GM18502 (cell line): ENCODE measurements at regions not wholly inside any gene's neighbourhood (a gene's known extent, or its start where the extent isn't known, plus 50 kb on each side); places are given as distances from the start of the nearest gene placed in this dataset.

Experiments
- ATAC-seq: cut with Tn5 transposase; IDR thresholded peaks from one replicate; pipeline ENCODE4 v1.9.1; 2021; ENCODE audit warnings: mild to moderate bottlenecking; ENCODE audit not compliant: unreplicated experiment, poor library complexity

DNA sequence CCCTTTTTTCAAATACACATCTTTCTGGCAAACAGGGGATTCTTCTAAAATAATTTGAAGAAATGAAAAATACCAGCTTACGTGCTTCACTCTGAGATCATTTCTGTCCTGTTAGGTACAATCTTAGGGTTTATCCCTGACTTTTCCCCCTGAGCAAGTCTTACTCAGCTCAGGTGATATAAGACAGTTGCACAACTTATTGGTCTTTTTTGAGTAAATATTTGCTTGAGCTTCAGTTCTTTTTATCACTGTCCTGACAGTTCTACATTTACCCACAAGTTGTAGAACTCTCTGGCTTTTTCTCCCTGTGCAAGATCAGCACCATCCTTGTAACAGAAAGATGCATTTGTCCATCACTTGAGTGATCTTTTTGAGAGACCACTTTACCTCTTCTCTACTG, 84.9 kb downstream of the MID1IP1 start:
- no peak for ATAC-seq

DNA sequence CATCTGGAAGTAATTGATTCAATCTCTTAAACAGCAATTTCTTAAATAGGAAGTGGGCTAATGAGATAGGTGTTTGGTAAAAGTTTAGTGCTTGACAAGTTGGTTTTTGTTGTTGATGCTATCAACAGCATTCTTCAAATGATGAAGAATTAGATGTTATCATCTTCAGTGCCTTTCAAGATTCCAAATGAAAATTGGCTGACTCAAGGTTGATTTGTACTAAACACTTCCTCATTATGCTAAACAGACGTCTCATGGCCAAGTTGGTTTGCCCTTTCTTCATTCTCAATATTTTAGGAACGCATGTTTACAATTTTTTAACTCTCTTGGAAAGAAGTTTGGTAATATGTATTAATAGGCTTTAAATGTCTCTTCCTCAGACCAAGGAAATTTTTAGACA, 86.0 kb downstream of the MID1IP1 start:
- ATAC-seq = no peak

DNA sequence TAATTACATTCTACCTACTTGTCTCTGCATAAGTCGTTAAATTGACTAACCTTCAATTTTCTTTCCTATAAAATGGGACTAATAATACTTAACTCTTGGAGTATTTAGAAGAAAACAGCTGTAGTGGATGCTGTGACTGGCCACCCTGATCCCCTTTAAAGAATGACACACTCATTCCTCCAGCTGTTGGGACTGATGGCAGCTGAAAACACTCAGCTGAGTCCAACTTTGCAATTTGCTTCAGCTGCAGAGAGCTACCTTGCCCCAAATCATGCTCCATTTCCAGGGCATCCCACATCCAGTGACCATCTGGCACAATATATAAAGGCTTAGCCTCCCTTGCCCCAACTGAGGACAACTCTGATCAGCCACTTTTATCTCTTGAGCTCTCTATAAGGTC, 89.1 kb downstream of the MID1IP1 start:
- no peak for ATAC-seq

DNA sequence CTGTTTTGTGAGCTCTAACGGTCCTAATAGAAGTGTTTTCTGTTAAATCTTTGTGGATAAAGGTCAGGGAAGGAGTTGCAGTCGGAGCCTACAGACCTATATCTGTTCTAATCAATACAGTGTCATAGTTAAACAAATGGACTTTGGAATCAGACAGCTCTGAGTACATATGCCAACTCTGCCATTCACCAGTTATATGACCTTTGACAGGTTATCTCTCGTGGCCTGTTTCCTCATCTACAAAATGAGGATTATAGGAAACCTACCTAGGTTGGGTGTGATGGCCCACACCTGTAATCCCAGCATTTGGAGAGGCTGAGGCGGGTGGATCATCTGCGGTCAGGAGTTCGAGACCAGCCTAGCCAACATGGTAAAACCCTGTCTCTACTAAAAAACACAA, 89.7 kb downstream of the MID1IP1 start:
- no peak for ATAC-seq

DNA sequence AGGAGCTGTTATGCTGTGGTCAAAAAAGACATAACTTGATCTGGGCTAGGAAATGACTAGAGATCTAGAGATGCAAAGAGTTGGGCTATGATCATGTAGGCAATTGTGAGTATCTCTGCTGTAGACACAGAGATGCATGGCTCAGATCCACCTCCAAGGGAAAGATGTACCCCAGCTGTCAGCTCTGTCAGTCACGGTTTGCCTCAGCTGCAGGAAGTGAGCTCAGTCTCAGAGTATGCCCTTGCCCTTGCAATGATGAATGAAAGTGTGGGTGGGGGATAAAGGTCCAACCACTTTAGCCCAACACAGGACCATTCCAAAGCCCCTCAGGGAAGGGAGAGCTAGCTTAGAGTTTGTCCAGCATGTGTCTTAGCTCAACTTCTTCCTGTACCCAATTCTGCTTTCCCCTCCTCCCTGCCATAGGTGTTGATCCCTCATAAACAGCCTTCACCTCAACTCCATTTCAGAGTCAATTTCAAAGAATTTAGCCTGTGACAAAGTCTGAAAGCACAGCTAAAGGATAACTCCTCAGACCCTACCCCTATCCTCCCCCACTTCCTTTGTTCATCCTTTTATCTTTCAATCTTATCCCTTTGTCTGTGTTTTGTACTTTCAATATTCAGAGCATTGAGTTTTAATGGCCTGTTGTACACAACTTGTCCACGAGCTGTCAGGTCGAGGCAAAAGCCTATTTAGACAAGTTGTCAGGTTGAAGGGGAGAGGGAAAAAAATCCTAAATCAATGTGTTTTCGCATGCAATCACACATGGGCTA, 90.6 kb downstream of the MID1IP1 start:
- peak; percentile 100 for ATAC-seq

DNA sequence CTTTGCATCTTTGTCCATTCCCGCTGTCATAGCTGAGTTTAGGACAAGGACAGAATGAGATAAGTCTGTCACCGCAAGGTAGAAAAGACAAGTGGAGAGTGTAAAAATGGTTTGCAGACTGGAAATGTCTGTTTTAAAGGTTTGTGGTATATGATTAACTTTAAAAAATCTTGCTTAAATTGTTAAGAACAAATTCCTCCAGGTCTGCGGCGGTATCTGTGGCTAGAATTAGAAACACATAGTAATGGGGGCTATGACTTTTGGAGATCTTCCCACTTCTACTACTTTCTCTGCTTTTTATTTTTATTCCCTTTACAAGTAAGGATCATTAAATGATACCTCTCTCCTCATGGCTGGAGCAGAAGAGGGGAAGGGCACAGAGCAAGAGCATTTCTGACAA, 92.2 kb downstream of the MID1IP1 start:
- no peak for ATAC-seq

DNA sequence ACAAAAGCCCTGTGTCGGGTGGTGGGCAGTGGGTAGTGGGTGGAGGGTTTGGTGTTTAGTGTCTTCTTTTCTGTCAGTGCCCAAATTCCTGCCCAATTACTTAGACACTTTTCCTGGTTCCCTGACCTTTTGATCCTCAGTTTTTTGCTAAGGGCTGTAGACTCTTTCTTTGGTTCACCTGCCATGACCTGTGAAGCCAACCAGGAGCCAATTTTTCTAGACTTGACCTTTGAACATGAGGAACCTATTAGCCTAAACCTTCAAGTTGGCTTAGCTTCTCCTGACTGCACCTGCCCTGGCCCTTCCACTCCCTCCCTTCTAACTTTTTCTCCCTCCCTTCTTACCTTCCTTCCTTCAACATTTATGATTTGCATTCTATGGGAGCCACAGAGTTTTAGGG, 94.5 kb downstream of the MID1IP1 start:
- ATAC-seq = no peak

DNA sequence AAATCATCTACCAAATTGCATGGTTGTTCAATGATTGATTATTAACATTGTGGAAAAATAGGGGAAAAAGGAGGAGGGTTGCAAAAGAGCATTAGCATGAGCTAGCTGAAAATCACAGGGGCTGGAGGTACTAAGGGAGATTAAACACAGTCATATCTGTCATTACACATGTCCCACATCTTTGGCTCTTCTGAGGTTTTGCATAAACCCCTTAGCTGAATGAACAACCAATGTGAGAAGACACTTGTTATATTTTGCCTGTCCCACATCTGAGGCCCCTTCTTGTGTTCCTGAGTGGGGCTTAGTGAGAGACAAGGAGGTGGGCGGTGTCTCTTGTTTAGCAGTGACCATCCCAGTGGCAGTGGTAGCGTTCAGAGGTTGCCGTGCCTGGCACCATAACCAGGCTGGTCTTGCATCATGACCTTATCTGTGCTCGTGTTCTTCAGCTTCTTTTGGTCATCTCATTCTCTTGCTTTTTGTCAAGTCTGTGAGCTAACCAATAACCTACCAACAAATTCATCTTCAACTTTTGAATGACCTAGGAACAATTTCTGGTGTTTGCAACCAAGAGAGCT, 95.6 kb downstream of the MID1IP1 start:
- ATAC-seq = no peak

DNA sequence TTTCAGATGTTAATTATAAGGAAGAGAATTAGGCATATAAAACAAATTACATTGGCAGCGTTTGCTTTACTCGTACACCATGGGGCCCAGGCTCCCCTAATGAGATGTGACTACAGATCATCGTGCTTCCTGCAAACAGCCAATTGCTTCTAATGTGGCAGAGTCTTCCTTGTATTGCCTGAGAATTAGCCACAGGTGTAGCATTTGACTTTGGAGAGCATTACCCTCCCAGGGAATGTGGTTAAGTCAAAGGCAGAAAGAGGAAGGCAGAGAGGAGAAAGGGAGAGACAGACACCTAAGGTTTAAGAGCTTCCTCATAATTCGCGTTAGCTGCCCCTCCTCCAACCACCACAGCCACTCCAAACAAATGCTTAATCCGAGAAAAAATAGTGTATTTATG, 97.0 kb downstream of the MID1IP1 start:
- ATAC-seq = no peak

DNA sequence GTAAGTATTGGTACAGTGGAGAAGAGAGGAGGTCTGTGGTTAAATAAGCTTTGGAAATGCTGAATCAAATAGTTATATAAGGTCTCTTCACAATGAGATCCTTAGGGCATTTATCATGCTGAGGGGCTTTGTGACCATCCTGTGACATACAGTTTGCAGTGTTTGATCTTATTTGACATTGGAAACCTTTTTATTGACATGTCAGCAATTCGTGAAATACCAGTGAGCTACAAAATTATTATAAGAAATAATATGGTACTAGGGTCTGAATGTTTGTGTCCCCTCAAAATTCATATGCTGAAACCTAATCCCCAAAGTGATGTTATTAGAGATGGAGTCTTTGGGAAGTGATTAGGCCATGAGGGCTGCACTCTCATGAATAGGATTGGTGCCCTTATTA, 98.4 kb downstream of the MID1IP1 start:
- no peak for ATAC-seq

DNA sequence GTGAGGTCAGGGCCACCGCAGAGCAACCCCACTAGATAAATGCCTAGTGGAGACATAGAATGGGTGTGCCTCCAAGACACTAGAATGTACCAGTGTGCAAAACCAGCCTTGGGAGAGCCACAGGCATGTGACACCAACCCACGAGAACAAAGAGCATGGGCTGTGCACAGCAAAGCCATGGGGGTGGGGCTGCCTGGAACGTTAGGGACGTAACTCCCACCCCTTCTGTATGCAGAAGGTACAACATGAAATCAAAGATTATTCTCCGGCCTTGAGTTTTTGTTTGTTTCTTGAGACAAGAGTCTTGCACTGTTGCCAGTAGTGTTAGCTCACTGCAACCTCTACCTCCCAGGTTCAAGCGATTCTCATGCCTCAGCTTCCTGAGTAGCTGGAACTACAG, 99.5 kb downstream of the MID1IP1 start:
- no peak for ATAC-seq

DNA sequence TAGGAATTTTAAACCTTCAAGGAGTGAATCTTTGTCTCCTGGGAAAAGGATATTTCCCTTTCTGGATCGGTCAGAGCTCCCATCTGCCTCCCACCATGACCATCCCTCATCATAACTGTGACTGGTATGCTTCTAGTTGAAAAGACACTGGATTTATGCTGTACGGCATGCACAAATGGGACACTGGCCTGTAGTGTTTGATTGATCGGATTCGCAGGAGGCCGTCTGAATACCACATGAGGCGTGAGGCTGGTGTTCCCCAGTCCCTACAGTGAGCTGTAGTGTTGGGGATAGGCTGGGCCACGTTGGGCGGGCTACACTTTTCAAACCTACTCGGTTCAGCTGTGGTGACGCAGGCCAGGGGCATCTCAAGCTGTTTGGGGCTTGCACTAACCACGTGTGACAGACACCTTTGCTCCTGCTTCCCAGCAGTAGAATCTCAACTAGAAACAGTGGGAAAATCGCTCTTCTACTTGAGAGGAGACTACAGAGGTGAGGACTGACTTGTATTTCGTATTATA, 101.8 kb downstream of the MID1IP1 start:
- no peak for ATAC-seq

DNA sequence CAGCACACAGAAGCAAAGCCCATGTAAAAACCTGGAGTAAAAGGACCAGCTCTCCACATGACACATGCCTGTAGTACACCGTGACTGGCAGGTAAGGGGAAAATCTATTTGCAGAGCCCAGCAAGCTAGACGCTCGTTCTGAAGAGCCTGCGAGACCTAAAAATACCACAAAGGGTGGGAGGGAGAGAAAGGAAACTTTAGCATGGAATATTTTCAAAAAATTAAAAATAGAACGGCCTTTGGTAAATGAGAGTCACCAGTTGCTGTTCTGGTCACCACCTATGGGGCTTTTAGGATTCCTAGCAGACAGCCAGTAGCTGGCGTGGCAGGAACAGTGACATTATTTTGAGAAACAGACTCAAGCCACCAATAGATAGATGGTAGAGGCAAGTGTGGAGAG, 115.5 kb downstream of the MID1IP1 start:
- no peak for ATAC-seq

DNA sequence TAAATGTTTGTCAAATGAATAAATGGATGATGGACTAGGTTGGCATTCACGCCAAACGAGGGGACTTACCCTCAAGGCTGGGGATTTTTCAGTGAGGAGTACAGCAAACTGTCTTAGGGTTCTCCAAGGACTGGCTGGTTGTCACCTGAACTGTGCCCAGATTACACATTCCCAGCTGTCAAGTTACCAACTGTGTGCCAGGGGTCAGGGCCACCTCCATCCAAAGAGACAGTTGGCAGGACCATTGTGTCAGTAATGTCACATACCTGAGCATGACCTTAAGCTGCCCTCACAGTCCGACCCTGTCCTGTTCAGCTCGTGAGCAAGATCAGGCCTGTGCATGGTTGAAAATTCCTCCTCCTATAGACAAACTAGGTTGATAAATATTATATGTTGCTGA, 116.7 kb downstream of the MID1IP1 start:
- no peak for ATAC-seq

DNA sequence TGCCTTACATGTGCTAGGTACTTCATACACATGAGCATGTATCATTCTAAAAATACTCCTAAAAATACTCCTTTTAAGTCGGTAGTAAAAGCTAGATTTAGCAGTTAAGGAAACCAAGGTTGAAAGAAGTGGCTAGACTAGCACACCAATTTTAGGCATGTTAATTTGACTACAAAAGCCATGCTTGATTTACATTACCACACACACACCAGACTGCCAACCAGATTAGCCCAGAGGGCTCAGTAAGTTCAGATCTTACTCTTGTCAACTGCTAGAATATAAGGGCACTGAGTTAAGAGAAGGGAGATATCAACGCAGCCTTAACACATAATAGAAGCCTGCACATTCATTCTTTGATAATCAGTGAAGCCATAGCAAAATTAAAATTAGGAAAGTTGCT, 117.9 kb downstream of the MID1IP1 start:
- no peak for ATAC-seq

DNA sequence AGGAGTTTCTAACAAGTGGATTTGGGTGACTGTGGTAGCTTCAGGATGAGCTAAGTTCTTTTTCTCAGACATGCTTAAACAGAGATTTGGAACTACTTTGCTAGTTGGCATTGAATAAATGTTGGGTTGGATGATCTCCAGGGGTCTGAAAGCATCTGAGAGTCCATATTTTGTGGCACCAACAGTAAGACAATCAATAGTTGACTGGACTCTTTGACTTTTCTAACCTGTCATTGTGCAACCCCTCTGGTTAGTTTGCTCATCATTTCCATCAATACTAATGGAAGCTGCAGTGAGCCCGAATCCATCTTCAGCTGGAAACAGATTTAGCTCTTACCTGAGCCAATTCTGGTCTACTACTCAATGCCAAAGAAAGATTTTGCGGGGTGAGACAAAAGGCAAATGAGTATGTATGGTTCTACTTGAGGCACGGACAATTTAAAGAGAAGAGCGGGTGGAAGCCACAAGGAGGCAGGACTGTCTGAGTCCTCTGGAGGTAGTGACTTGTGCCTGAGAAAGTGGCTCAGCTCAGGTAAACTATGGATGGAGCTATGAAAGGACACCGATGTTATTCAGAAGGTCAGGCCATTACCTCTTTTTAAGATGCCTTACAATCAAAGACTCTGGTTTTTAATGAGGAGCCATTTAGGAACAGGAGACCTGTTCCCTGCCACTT, 118.7 kb downstream of the MID1IP1 start:
- ATAC-seq = no peak

DNA sequence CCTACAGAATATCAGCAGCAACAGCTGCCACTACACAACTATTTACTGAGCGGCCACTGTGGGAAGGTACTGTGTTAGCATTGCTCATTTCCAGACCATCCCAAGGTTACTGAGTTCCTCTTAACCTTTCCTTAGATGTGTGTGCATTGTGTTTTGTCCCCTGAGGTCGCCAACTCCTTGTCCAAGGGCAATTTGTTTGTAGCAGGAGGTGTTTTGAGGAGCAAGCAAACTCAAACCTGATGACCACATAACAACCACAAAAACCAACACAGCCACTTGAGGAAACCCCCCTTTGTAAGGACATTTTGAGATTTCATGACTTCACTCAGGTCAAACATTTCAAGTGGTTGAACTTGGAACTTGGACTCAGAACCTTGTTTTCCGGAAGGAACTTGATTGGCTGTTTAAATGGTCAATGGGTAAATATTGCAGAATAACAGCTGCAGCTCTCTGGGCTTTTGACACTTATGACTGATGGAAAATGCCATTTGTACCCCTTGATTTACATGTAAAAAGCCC, 122.3 kb downstream of the MID1IP1 start:
- no peak for ATAC-seq

DNA sequence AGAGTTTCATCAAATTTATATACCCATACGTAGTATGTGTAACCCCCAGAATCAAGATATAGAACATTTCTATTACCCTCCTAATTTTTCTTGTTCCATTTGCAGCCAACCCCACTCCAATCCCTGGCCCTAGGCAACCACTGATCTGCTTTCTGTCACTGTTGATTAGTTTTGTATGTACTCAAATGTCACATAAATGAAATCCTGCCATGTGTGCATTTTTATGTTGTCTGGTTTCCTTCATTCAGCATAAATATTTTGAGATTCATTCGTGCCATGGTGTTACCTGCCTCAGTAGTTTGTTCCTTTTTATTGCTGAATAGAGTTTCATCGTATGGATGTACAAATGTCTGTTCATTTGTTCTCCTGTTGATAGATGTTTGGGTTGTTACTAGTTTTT, 126.3 kb downstream of the MID1IP1 start:
- no peak for ATAC-seq

DNA sequence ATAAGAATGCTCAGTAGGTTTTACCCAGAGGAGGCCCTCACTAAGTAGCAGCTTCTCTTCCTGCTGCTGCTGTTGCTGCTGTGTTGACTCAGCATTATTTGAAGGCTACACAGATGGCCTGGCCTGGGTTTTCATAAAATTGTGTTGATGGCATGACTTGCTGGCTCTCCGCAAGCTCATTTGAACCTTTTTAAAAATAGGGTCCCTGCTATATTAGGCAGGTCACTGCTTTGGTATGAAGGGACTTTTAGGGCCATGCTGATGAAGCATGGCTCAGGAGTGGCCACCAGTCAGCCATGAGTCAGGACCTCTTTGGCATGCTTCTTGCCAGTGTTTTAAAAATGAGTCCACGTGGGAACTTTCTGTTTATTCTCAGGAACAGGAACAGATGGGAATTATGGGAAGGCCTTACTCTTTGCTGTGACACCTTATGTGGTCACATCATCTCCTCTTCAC, 128.7 kb downstream of the MID1IP1 start:
- ATAC-seq = no peak

DNA sequence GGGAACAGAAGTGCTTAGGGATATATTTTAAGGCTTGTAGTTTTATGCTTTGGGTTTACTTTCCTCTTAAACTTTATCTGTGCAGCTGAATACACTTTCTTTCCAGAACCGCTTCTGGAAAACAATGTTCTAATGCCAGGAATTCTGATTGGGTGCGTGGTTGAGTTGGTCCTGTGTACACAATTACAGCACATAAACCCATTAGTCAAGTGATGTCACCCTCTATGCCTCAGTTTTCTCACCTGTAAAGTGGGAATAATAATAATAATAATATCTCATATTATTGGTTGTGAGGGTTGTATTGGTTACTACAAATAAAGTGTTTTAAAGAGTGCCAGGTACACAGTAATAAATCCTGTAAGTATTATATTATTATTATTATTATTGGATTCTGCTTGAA, 129.2 kb downstream of the MID1IP1 start:
- no peak for ATAC-seq

DNA sequence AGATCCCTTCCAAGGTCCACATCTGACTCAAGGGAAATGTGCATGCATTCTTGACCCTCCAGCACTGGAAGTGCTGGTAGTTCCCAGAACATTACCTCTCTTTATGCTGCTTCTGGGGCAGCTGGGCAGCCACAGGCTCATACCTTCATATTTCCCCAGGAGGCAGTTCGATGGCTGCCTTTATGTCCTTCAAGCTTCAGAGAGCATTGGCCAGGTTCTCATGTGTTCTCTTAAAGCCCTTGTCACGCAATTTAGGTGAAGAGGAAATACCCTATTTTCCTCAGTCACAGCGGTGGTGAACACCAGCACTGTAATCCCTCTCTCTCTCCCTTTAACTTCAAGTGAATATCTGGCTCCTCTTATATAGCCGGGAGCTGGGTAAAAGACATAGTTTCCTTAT, 134.3 kb downstream of the MID1IP1 start:
- no peak for ATAC-seq
